ENCODE measurements at regions not wholly inside any gene's neighbourhood (a gene's known extent, or its start where the extent isn't known, plus 50 kb on each side); places are given as distances from the start of the nearest gene placed in this dataset.
"Not testable (repeated sequence)": the region's sequence is repeated elsewhere in the genome, so short reads cannot be mapped to it uniquely, and the experiment has no call there.

- Histone ChIP-seq H3K27me3 (ENCODE audit: insufficient read depth, low read depth, low read length) (no peaks in the 10 kb centered on the region), H3K9me3 (ENCODE audit: low read length) (no peaks in the 10 kb centered on the region), H4K20me1 (ENCODE audit: insufficient read depth) (no peaks in the 10 kb centered on the region), H3K4me2 (ENCODE audit: low read length) (no peak overlapping the region), H3F3A (ENCODE audit: insufficient read depth, low read length, poor library complexity, severe bottlenecking) (no peaks in the 10 kb centered on the region), H3K27ac (ENCODE audit: low read length) (no peak overlapping the region), H3K9me2 (ENCODE audit: insufficient read depth, low read length) (no peaks in the 10 kb centered on the region), H3K9ac (ENCODE audit: low read length) (no peak overlapping the region), H2AFZ (ENCODE audit: low read depth, low read length) (no peak overlapping the region), H3K79me2 (replicated peaks; ENCODE audit: insufficient read depth, low read length) (peaks cover 35% of the 10 kb centered on the region), H3K4me3 (ENCODE audit: low read length) (no peak overlapping the region), H3K36me3 (ENCODE audit: insufficient read depth, low read length) (no peaks in the 10 kb centered on the region)
- TF ChIP-seq EZH2 (IDR thresholded peaks at IDR 0.05; ENCODE audit: borderline replicate concordance, insufficient read depth, low read length, poor library complexity, severe bottlenecking), result no peak
- no peak for TF ChIP-seq REST (IDR thresholded peaks at IDR 0.05; ENCODE audit: borderline replicate concordance)
- no peak for TF ChIP-seq SMC3 (conservative IDR thresholded peaks at IDR 0.05; ENCODE audit: poor library complexity)
- no peak for TF ChIP-seq TAF1 (IDR thresholded peaks at IDR 0.05; ENCODE audit: low read depth)
- no peak for TF ChIP-seq RAD21 (conservative IDR thresholded peaks at IDR 0.05)
- no peak for TF ChIP-seq MXI1 (conservative IDR thresholded peaks at IDR 0.05; ENCODE audit: poor library complexity, severe bottlenecking)
- TF ChIP-seq POLR2AphosphoS5 (IDR thresholded peaks at IDR 0.05), result no peak
- TF ChIP-seq EP300 (conservative IDR thresholded peaks at IDR 0.05; ENCODE audit: poor library complexity, severe bottlenecking), result no peak
- TF ChIP-seq CTCF (IDR thresholded peaks at IDR 0.05; ENCODE audit: poor library complexity, severe bottlenecking), result no peak
Observed at GRCh38 chr5:87776785-87777184, 364.1 kb upstream of the CCNH start.

GRCh38 chr5:87776302-87776701, 363.6 kb upstream of the CCNH start:
- not testable (repeated sequence) for H2AFZ ChIP-seq (ENCODE audit: low read depth, low read length); H3K4me2 ChIP-seq (ENCODE audit: low read length); H3K9me3 ChIP-seq (ENCODE audit: low read length); H3K9ac ChIP-seq (ENCODE audit: low read length); H3F3A ChIP-seq (ENCODE audit: insufficient read depth, low read length, poor library complexity, severe bottlenecking); H3K4me3 ChIP-seq (ENCODE audit: low read length); H4K20me1 ChIP-seq (ENCODE audit: insufficient read depth); H3K36me3 ChIP-seq (ENCODE audit: insufficient read depth, low read length); H3K27ac ChIP-seq (ENCODE audit: low read length); H3K27me3 ChIP-seq (ENCODE audit: insufficient read depth, low read depth, low read length); H3K9me2 ChIP-seq (ENCODE audit: insufficient read depth, low read length)
- peaks cover 30% of the 10 kb centered on the region for H3K79me2 ChIP-seq (replicated peaks; ENCODE audit: insufficient read depth, low read length)

GRCh38 chr5:87775228-87775627, 362.5 kb upstream of the CCNH start:
- H3K27ac ChIP-seq (ENCODE audit: low read length), result no peak overlapping the region
- TF ChIP-seq CTCF (IDR thresholded peaks at IDR 0.05; ENCODE audit: poor library complexity, severe bottlenecking) (no peak), REST (IDR thresholded peaks at IDR 0.05; ENCODE audit: borderline replicate concordance) (no peak), RAD21 (conservative IDR thresholded peaks at IDR 0.05) (no peak), EP300 (conservative IDR thresholded peaks at IDR 0.05; ENCODE audit: poor library complexity, severe bottlenecking) (no peak)
- peaks cover 21% of the 10 kb centered on the region for H3K79me2 ChIP-seq (replicated peaks; ENCODE audit: insufficient read depth, low read length)
- no peak overlapping the region for H3K4me3 ChIP-seq (ENCODE audit: low read length)
- H3F3A ChIP-seq (ENCODE audit: insufficient read depth, low read length, poor library complexity, severe bottlenecking), result no peaks in the 10 kb centered on the region
- H3K27me3 ChIP-seq (ENCODE audit: insufficient read depth, low read depth, low read length), result no peaks in the 10 kb centered on the region
- no peaks in the 10 kb centered on the region for H4K20me1 ChIP-seq (ENCODE audit: insufficient read depth)
- H3K9me2 ChIP-seq (ENCODE audit: insufficient read depth, low read length), result no peaks in the 10 kb centered on the region
- no peaks in the 10 kb centered on the region for H3K36me3 ChIP-seq (ENCODE audit: insufficient read depth, low read length)
- H2AFZ ChIP-seq (ENCODE audit: low read depth, low read length), result no peak overlapping the region
- H3K4me2 ChIP-seq (ENCODE audit: low read length), result no peak overlapping the region
- no peak overlapping the region for H3K9ac ChIP-seq (ENCODE audit: low read length)
- H3K9me3 ChIP-seq (ENCODE audit: low read length), result no peaks in the 10 kb centered on the region

Data from neural cell (in vitro differentiated cells).